KBM-7 (cell line): ENCODE measurements at regions not wholly inside any gene's neighbourhood (a gene's known extent, or its start where the extent isn't known, plus 50 kb on each side); places are given as distances from the start of the nearest gene placed in this dataset.

Source experiments
- DNase-seq: peaks from one replicate; pipeline ENCODE4 v3.0.0-alpha.2; 2015
- in situ Hi-C: fragments of 300-500 bp; cut with MboI; formaldehyde crosslinking; loops from 2 replicates; pipeline ENCODE4 v1.14.3; 2020; ENCODE audit warnings: low sequenced_read_pairs, low pct_unique_long_range_greater_than_20kb, mixed read lengths

DNA sequence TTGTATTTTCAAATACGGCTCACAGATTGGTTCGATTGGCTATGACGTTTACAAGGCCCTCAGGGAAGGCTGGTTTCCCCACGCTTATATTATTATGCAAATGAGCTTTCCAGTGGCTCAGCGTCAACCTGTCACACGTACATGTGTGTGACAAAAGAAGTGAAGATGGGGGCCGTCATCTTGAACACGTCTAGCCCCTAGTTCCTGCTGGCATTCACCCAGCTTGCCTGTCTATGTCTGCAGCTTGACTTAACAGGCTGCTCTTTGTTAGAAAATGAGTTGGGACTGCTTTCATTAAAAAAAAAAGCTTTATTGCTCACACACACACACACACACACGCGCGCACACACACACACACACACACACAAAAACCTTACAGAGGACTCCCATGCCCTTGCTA is 283.6 kb upstream of the CTSO start:
- DNase-seq, result no peak
- in situ Hi-C loops, result no loop called here

DNA sequence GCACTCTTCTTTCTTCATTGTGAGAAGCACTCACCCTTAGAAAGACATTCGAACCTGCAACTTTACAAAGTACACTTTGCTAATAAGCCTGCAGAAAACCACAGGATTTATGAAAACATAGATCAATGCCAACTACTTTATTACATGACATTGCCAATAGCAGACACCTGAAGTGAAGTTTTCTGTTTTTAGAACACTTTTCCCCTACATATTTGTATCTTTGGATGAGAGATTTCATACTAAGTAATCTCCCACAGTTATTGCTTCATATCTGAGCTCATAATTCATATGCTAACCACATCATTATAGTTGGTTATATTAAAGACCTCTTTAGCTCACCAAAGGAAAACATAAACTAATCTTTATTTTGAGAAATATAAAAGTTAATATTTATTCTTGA is 276.5 kb upstream of the CTSO start:
- no peak for DNase-seq
- in situ Hi-C loops, result no loop called here

DNA sequence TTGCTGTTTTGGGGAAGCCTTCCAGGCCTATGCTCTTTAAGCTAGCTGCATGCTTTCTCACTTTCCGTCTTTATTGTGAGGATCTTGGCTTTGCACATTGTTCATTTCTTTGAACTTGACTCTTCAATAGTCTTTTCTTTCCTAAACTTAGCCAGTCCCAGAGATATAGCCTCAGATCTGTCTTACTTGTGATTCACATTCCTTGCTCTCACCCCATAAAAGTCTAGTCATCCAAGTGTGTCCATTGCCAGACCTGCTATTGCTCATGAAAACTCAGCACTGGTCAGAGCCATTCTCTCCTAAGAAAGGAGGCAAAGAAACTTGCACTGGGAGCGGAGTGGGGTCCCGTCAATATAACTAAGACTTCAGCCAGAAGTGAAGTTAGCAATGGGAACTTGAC is 275.0 kb upstream of the CTSO start:
- in situ Hi-C loops, result no loop called here
- DNase-seq, result no peak

GRCh38 chr4:156227321-156227720 is 273.7 kb upstream of the CTSO start:
- DNase-seq, result no peak
- in situ Hi-C loops, result no loop called here

DNA sequence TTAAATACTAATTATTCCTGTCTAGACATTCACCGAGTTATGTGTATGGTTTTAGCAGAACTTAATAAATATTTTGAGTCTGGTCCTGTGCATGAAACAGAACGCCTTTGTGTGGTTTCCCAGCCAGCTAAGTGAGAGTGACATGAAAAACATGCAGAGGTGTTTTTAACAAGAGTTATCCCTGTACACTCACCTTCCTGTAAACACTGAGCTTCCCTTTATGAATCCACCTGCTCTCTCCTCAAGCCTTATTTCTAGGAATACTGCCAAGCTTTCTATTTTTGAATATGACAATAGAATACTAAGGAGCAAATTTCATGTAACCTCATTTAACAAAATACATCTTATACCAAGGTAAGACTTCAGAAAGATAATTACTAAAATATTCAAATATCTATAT is 270.3 kb upstream of the CTSO start:
- in situ Hi-C loops, result no loop called here
- DNase-seq, result no peak

DNA sequence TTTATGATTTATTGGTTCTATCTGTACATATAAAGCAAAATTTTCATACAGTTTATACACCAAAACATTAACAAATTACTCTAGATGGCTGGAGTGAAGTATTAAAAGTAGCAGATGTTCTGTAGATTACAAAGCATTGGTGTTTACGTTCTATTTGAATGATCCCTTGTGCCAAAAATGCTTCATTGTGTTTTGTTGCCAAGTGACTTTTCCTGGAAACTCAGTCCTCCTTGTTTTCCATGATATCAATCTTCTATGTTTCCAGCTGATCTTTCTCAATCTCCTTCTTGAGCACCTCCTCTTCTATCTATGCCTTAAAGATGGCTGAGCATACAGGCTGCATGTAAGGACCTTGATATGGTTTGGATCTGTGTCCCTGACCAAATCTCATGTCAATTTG is 263.6 kb upstream of the CTSO start:
- DNase-seq, result no peak
- in situ Hi-C loops, result no loop called here

GRCh38 chr4:156201050-156201449 is 247.4 kb upstream of the CTSO start:
- in situ Hi-C loops, result no loop called here

DNA sequence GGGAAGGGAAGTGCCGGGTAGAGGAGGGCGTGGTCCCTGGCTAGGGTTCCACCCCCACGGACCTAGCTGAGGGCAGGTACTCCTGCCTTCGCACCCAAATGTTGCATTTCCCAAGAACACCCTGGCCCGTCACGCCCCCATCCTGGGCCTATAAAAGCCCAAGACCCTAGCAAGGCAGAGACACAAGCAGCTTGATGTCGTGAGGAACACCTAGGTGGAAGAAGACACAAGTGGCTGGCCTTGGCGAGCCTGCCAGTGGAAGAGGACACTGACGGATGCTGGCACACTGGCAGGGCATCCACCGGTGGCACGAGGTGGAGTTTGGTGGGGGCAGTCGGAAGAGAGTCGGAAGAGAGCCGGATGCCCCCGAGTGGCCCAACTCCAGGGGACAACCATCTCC is 244.8 kb upstream of the CTSO start:
- no peak for DNase-seq
- in situ Hi-C loops, result no loop called here

More at GRCh38 chr4:156201050-156201449, 247.4 kb upstream of the CTSO start:
- DNase-seq, result no peak

DNA sequence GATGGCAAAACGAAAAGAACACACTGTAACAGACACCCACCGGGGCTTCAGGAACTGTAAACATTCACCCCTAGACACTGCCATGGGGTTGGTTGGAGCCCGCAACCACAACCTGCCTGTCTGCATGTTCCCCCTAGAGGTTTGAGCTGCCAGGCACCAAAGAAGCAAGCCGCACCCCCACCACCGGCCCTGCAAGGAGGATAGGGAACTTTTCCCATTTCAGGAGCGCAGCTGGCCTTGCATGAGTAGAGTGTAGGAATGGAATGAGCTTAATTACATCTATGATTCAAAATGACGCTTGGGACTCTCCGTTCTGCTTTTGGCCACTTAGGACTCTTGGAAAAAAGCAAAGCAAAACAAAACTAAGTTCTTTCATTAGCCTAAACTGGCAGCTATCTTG is 243.6 kb upstream of the CTSO start:
- in situ Hi-C loops, result no loop called here
- DNase-seq, result no peak

DNA sequence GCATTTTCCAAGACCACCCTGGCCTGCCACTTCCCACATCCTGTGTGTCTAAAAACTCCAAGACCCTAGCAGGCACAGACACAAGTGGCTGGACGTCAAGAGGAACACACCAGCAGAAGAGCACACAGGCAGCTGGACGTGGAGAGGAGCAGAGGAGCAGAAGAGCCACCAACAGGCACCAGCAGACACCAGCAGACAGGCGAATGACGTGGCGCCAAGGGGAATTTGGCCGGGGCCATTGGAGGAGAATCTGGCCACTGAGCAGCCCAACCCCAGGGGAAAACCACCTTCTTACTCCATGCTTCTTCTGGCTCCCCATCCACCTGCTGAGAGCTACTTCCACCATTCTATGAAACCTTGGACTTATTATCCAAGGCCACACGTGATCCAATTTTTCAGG is 243.1 kb upstream of the CTSO start:
- DNase-seq, result no peak
- in situ Hi-C loops, result no loop called here

DNA sequence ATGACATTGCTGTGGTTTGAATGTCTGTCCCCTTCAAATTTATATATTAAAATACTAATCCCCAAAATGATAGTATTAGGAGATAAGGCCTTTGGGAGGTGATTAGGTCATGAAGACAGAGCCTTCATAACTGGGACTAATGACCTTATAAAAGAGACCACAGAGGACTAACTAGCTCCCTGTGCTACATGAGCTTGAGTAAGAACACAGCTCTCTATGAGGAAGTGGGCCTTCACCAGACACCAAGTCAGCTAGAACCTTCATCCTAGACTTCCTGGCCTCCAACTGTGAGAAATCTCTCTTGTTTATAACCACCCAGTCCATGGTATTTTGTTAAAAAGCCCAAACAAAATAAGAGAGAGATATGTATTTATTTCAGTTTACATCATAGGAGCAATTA is 242.2 kb upstream of the CTSO start:
- peak; percentile 29 for DNase-seq
- in situ Hi-C loops, result no loop called here

GRCh38 chr4:156194896-156195295 is 241.2 kb upstream of the CTSO start:
- no peak for DNase-seq
- in situ Hi-C loops, result no loop called here

- in situ Hi-C loops, result no loop called here
- peak; percentile 20 for DNase-seq
These were observed 240.1 kb upstream of the CTSO start for GRCh38 chr4:156193800-156194199.

GRCh38 chr4:156193106-156193505 is 239.4 kb upstream of the CTSO start:
- no peak for DNase-seq
- in situ Hi-C loops, result no loop called here

- no peak for DNase-seq
- in situ Hi-C loops, result no loop called here
These were observed 238.4 kb upstream of the CTSO start for GRCh38 chr4:156192033-156192432.

GRCh38 chr4:156191044-156191781 is 237.5 kb upstream of the CTSO start:
- in situ Hi-C loops, result no loop called here

GRCh38 chr4:156190615-156191014 is 236.9 kb upstream of the CTSO start:
- in situ Hi-C loops, result no loop called here

More at GRCh38 chr4:156191044-156191781, 237.5 kb upstream of the CTSO start:
- DNase-seq, result no peak

DNA sequence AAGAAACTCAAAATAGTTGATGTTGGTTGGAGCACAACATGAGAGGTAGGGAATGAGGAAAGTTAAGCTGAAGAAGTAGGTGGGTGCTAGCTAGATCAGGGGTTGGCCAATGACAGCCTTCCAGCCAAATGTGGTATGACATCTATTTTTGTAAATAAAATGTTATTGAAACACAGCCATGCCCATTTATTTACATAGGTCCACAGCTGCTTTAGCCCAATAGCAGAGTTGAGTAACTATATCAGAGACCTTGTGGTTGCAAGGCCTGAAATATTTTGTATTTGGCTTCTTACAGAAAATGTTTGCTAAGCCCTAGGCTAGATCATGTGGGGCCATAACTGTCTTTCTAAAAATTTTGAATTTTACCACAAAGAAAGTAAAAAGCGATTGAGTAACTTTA is 234.9 kb upstream of the CTSO start:
- in situ Hi-C loops, result no loop called here

More at GRCh38 chr4:156190615-156191014, 236.9 kb upstream of the CTSO start:
- DNase-seq, result no peak

GRCh38 chr4:156186111-156186510 is 232.4 kb upstream of the CTSO start:
- in situ Hi-C loops, result no loop called here
- DNase-seq, result no peak

More for the DNA sequence above, 234.9 kb upstream of the CTSO start:
- no peak for DNase-seq

GRCh38 chr4:156185514-156186055 is 231.9 kb upstream of the CTSO start:
- no peak for DNase-seq
- in situ Hi-C loops, result no loop called here

- no peak for DNase-seq
These were observed 228.6 kb upstream of the CTSO start for GRCh38 chr4:156182269-156182668.

More at GRCh38 chr4:156182269-156182668, 228.6 kb upstream of the CTSO start:
- in situ Hi-C loops, result no loop called here
